Thyroid gland (tissue), 4 donors: ENCODE measurements at regions not wholly inside any gene's neighbourhood (a gene's known extent, or its start where the extent isn't known, plus 50 kb on each side); places are given as distances from the start of the nearest gene placed in this dataset.

Source experiments
- DNase-seq, 2 donors: peaks; one replicate each; pipeline ENCODE4 v3.0.0-alpha.2; 2019
- H3K27ac ChIP-seq, 3 donors: fragments of 200-600 bp; sonication (generic); 1 replicate in 2 of 3; 2 replicates in 1 of 3; pipeline ENCODE4 v1.5.1; 2016 to 2019; ENCODE audit warnings: mild to moderate bottlenecking in 1 of 3, moderate library complexity in 1 of 3
- H3K27me3 ChIP-seq: fragments of 200-600 bp; sonication (generic); one replicate; pipeline ENCODE4 v1.5.1; 2019
- H3K36me3 ChIP-seq, 2 donors: fragments of 200-600 bp; sonication (generic); one replicate each; pipeline ENCODE4 v1.5.1; 2016 to 2019
- H3K4me1 ChIP-seq, 2 donors: fragments of 200-600 bp; sonication (generic); one replicate each; pipeline ENCODE4 v1.5.1; 2017 to 2019
- H3K4me3 ChIP-seq, 3 donors: fragments of 200-600 bp; sonication (generic); replicated peaks in 1 of 3; 1 replicate in 2 of 3; 2 replicates in 1 of 3; pipeline ENCODE4 v1.5.1; 2016; ENCODE audit warnings: mild to moderate bottlenecking in 1 of 3
- H3K9me3 ChIP-seq: fragments of 200-600 bp; sonication (generic); one replicate; pipeline ENCODE4 v1.5.1; 2017
- CTCF ChIP-seq, 6 experiments: fragments of 200-600 bp in 3 of 6; fragments of 450-650 bp in 3 of 6; sonication (generic) in 3 of 6; IDR thresholded peaks; one replicate each; pipeline ENCODE4 v1.5.1; 2016 to 2019; ENCODE audit warnings: antibody characterized with exemption in 6 of 6, mild to moderate bottlenecking in 2 of 6, inconsistent platforms in 1 of 6, moderate library complexity in 1 of 6
- POLR2A ChIP-seq, 2 donors: fragments of 450-650 bp; IDR thresholded peaks; one replicate each; pipeline ENCODE4 v1.6.1; 2017; ENCODE audit warnings: antibody characterized with exemption in 2 of 2, mild to moderate bottlenecking in 2 of 2, moderate library complexity in 1 of 2
- WGBS, 2 donors: methylation state at CpG; one replicate each; pipeline ENCODE4 v1.1.5; 2017; 5-methylcytosine and 5-hydroxymethylcytosine counted together
- intact Hi-C: fragments of 100-400 bp; cut with DNase I; formaldehyde crosslinking; loops from one replicate; pipeline ENCODE4 v1.15.1; 2023

GRCh38 chr3:73292220-73292619, 230.8 kb downstream of the EBLN2 start:
- TF ChIP-seq POLR2A (IDR thresholded peaks at IDR 0.05) = no peak
- no peak for TF ChIP-seq CTCF (IDR thresholded peaks at IDR 0.05)
- WGBS, 2 donors = 57 to 60% methylated on average over 4 of the region's 4 CpGs

GRCh38 chr3:73294537-73294936, 233.1 kb downstream of the EBLN2 start:
- Histone ChIP-seq H3K9me3 (no peaks in the 10 kb centered on the region), H3K4me1 (no peaks in the 10 kb centered on the region), H3K27ac (no peak overlapping the region), H3K4me3 (no peak overlapping the region), H3K36me3 (no peaks in the 10 kb centered on the region), H3K27me3 (no peaks in the 10 kb centered on the region)
- no peak for DNase-seq
- WGBS, 2 donors = 59 to 66% methylated on average over 8 of the region's 8 CpGs
- intact Hi-C loops = no loop called here
- TF ChIP-seq POLR2A (IDR thresholded peaks at IDR 0.05) = no peak
- no peak for TF ChIP-seq CTCF (IDR thresholded peaks at IDR 0.05)

More at GRCh38 chr3:73292220-73292619, 230.8 kb downstream of the EBLN2 start:
- Histone ChIP-seq H3K27ac (no peak overlapping the region), H3K4me3 (no peak overlapping the region), H3K4me1 (no peaks in the 10 kb centered on the region), H3K27me3 (no peaks in the 10 kb centered on the region), H3K36me3 (no peaks in the 10 kb centered on the region), H3K9me3 (no peaks in the 10 kb centered on the region)
- DNase-seq = no peak
- intact Hi-C loops = no loop called here

GRCh38 chr3:73295876-73296635, 234.6 kb downstream of the EBLN2 start:
- Histone ChIP-seq H3K4me1 (no peaks in the 10 kb centered on the region), H3K9me3 (no peaks in the 10 kb centered on the region), H3K36me3 (no peaks in the 10 kb centered on the region), H3K4me3 (no peak overlapping the region), H3K27me3 (no peaks in the 10 kb centered on the region), H3K27ac (no peak overlapping the region)
- WGBS, 2 donors = 79 to 86% methylated on average over 9 of the region's 9 CpGs
- no peak for TF ChIP-seq CTCF (IDR thresholded peaks at IDR 0.05)
- no peak for TF ChIP-seq POLR2A (IDR thresholded peaks at IDR 0.05)
- intact Hi-C loops = no loop called here
- DNase-seq = no peak

- DNase-seq = no peak
These were observed 235.4 kb downstream of the EBLN2 start for GRCh38 chr3:73296859-73297258.

More at GRCh38 chr3:73296859-73297258, 235.4 kb downstream of the EBLN2 start:
- H3K27me3 ChIP-seq = no peaks in the 10 kb centered on the region
- H3K27ac ChIP-seq = no peak overlapping the region
- H3K36me3 ChIP-seq = no peaks in the 10 kb centered on the region
- intact Hi-C loops = no loop called here
- no peaks in the 10 kb centered on the region for H3K4me1 ChIP-seq
- TF ChIP-seq CTCF (IDR thresholded peaks at IDR 0.05) (no peak), POLR2A (IDR thresholded peaks at IDR 0.05) (no peak)
- 80 to 86% methylated on average over 5 of the region's 5 CpGs for WGBS, 2 donors
- no peak overlapping the region for H3K4me3 ChIP-seq
- no peaks in the 10 kb centered on the region for H3K9me3 ChIP-seq
